ENCODE measurements at regions not wholly inside any gene's neighbourhood (a gene's known extent, or its start where the extent isn't known, plus 50 kb on each side); places are given as distances from the start of the nearest gene placed in this dataset.
"Not testable (repeated sequence)": the region's sequence is repeated elsewhere in the genome, so short reads cannot be mapped to it uniquely, and the experiment has no call there.

DNA sequence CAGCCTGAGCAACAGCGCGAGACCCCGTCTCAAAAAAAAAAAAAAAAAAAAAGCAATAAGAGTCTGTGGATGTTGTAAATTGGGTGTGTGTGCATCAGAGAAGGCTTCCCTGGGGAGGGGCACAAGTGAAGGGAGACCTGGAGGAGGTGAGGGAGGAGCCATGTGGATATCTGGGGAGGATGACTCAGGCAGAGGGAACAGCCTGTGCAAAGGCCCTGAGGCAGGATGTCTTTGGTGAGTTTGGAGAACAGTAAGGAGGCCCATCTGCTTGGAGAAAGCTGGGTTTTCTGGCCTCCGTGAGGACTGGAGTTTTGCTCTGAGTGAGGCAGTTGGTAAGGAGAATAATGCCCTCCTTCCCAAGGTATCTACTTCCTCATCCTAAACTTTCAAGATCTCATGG is 81.9 kb upstream of the ADGRL1 start:
- ATAC-seq, result not testable (repeated sequence)

GRCh38 chr19:14286594-14286993 is 80.6 kb upstream of the ADGRL1 start:
- WGBS (ENCODE audit: low lambda C conversion rate), result 13% methylated on average over 4 of the region's 4 CpGs
- ATAC-seq; H3K4me1 ChIP-seq (ENCODE audit: insufficient read depth, low read length); H3K27me3 ChIP-seq (ENCODE audit: control insufficient read depth in 1 of 2, insufficient read depth in 2 of 2, low read length in 2 of 2); POLR2A ChIA-PET; H3K79me2 ChIP-seq (ENCODE audit: insufficient read depth, low read length); H3K4me3 ChIP-seq (replicated peaks in 1 of 3; ENCODE audit: insufficient read depth in 1 of 3, low read depth in 2 of 3, low read length in 3 of 3); BruUV-seq (replicated peaks); CTCF ChIA-PET (ENCODE audit: low intra/inter-chr PET ratio, low total read pairs); H3K4me2 ChIP-seq (ENCODE audit: low read depth, low read length); intact Hi-C loops (cut with micrococcal nuclease; ENCODE audit: unreplicated experiment); in situ Hi-C loops (cut with HindIII; ENCODE audit: extremely low pct_ligation_motif_present, low pct_unique_long_range_greater_than_20kb); H3K27ac ChIP-seq (ENCODE audit: extremely low read length, insufficient read depth, low read length); H3K9ac ChIP-seq (ENCODE audit: insufficient read depth, low read depth, low read length); H4K20me1 ChIP-seq (ENCODE audit: insufficient read depth, low read length); H3K9me3 ChIP-seq (ENCODE audit: low read length); FAIRE-seq; DNase-seq (ENCODE audit: low spot score); H3K36me3 ChIP-seq (replicated peaks in 1 of 2; ENCODE audit: control insufficient read depth in 1 of 2, insufficient read depth in 2 of 2, low read length in 2 of 2); H2AFZ ChIP-seq (ENCODE audit: low read length): not testable (repeated sequence)

More for the DNA sequence above, 81.9 kb upstream of the ADGRL1 start:
- H3K9ac ChIP-seq (ENCODE audit: insufficient read depth, low read depth, low read length); H3K27ac ChIP-seq (ENCODE audit: extremely low read length, insufficient read depth, low read length); POLR2A ChIA-PET; FAIRE-seq; H3K79me2 ChIP-seq (ENCODE audit: insufficient read depth, low read length); BruUV-seq (replicated peaks); H3K4me3 ChIP-seq (replicated peaks in 1 of 3; ENCODE audit: insufficient read depth in 1 of 3, low read depth in 2 of 3, low read length in 3 of 3); H3K4me2 ChIP-seq (ENCODE audit: low read depth, low read length); H3K4me1 ChIP-seq (ENCODE audit: insufficient read depth, low read length); DNase-seq (ENCODE audit: low spot score); in situ Hi-C loops (cut with HindIII; ENCODE audit: extremely low pct_ligation_motif_present, low pct_unique_long_range_greater_than_20kb); H2AFZ ChIP-seq (ENCODE audit: low read length); H3K27me3 ChIP-seq (ENCODE audit: control insufficient read depth in 1 of 2, insufficient read depth in 2 of 2, low read length in 2 of 2); H3K36me3 ChIP-seq (replicated peaks in 1 of 2; ENCODE audit: control insufficient read depth in 1 of 2, insufficient read depth in 2 of 2, low read length in 2 of 2); CTCF ChIA-PET (ENCODE audit: low intra/inter-chr PET ratio, low total read pairs); intact Hi-C loops (cut with micrococcal nuclease; ENCODE audit: unreplicated experiment); H3K9me3 ChIP-seq (ENCODE audit: low read length); H4K20me1 ChIP-seq (ENCODE audit: insufficient read depth, low read length): not testable (repeated sequence)
- 68% methylated on average over 4 of the region's 4 CpGs for WGBS (ENCODE audit: low lambda C conversion rate)

GRCh38 chr19:14285726-14286125 is 79.8 kb upstream of the ADGRL1 start:
- BruUV-seq (replicated peaks); H3K27me3 ChIP-seq (ENCODE audit: control insufficient read depth in 1 of 2, insufficient read depth in 2 of 2, low read length in 2 of 2); H3K9ac ChIP-seq (ENCODE audit: insufficient read depth, low read depth, low read length); H4K20me1 ChIP-seq (ENCODE audit: insufficient read depth, low read length); H3K36me3 ChIP-seq (replicated peaks in 1 of 2; ENCODE audit: control insufficient read depth in 1 of 2, insufficient read depth in 2 of 2, low read length in 2 of 2); ATAC-seq; H3K27ac ChIP-seq (ENCODE audit: extremely low read length, insufficient read depth, low read length); CTCF ChIA-PET (ENCODE audit: low intra/inter-chr PET ratio, low total read pairs); H3K4me2 ChIP-seq (ENCODE audit: low read depth, low read length); H3K79me2 ChIP-seq (ENCODE audit: insufficient read depth, low read length); intact Hi-C loops (cut with micrococcal nuclease; ENCODE audit: unreplicated experiment); POLR2A ChIA-PET; DNase-seq (ENCODE audit: low spot score); H2AFZ ChIP-seq (ENCODE audit: low read length); FAIRE-seq; in situ Hi-C loops (cut with HindIII; ENCODE audit: extremely low pct_ligation_motif_present, low pct_unique_long_range_greater_than_20kb); H3K4me3 ChIP-seq (replicated peaks in 1 of 3; ENCODE audit: insufficient read depth in 1 of 3, low read depth in 2 of 3, low read length in 3 of 3); H3K9me3 ChIP-seq (ENCODE audit: low read length); H3K4me1 ChIP-seq (ENCODE audit: insufficient read depth, low read length): not testable (repeated sequence)
- WGBS (ENCODE audit: low lambda C conversion rate), result 31% methylated on average over 9 of the region's 9 CpGs
